ENCODE measurements at regions not wholly inside any gene's neighbourhood (a gene's known extent, or its start where the extent isn't known, plus 50 kb on each side); places are given as distances from the start of the nearest gene placed in this dataset.
A peak's percentile ranks its signal among the peaks of the same experiment; 100 is the strongest.
"Not testable (repeated sequence)": the region's sequence is repeated elsewhere in the genome, so short reads cannot be mapped to it uniquely, and the experiment has no call there.

DNA sequence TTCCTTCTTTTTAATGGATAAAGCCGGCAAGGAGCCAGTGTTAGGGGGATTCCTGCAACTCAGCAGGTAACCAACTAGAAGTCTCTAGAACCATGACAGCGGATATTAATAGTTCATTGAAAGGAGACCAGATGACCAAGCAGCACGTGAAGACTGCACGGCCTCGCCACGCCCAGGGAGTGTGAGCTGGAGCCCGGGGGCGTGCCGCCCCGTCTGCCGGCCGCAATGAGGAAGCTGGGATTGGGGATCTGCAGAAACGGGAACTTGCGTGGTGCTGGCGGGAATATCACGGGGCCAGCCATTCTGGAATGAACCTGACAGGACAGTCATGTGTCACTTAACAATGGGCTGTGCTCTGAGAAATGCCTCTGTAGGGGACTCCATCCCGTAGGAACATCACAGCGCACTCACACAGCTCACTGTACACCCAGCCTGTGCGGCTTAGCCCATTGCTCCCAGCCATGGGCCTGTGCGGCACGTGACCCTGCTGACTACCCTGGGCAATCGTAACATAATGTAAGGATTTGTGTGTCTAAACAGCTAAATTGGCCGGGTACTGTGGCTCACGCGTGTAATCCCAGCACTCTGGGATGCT is 4092.8 kb upstream of the TPTE start:
- not testable (repeated sequence) for ATAC-seq

- not testable (repeated sequence) for ATAC-seq
Measured at GRCh38 chr21:6429924-6430323, 4091.5 kb upstream of the TPTE start.

GRCh38 chr21:6433149-6433548 is 4088.2 kb upstream of the TPTE start:
- not testable (repeated sequence) for ATAC-seq

DNA sequence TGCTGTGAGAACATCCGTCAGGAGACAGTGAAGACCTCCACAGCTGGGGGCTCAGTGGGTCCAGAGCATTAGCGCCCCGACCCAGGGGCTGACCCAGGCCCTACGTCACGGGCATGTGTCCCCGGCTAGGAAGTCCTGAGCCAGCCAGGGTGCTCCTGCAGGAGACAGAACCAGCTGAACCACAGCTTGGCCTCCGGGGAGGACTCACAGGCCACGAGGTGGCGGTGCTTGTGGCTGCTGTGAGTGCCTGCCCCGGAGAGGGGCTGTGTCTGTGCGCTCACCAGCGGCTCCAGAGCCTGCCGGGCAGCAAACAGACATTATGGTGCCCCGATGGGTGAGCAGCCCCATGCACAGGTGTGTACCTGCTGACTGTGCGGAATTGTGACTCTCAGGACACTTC is 4085.2 kb upstream of the TPTE start:
- ATAC-seq, result not testable (repeated sequence)

DNA sequence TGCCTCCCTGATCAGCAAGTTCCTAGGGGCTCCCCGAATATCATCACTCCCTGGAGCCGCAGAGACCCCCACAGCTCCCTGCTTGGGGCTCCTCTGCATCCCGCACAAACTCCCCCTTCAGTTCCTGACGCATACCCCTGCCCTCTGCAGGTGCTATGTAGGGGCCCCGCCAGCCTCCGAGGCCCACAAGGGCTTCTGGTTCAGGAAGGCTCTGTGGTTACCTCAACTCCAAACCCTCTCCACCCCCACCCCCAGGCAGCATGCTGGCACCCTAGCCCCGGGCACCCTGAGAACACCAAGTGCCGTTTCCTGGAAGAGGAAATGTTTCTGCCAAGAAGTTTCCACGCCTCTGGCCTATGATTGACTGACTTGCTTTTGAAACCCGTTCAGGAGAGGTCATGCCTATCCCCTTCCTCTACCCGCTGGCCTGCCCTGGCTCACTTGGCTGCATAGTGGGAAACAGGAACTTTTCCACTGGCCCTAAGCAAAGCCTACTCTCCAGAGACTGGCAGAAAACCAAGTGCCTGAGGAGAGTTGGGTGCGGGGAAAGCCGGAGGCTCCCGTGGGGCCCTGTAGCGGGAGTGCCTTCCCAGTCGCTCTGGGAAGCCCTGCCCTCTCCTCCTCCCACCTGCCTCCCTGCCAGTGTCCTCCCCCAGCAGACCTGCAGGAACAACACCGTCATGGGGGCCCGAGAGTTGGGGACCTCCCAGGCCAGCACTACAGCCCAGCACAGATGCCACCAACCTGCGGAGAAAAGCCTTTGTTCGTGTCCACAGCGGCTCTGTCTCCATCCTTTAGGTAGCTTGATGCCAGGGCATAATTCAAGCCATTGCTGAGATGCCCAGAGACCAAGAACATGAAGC is 4084.2 kb upstream of the TPTE start:
- peak; percentile 95 for ATAC-seq

- ATAC-seq, result peak; percentile 76
Measured at GRCh38 chr21:6437834-6438187, 4083.6 kb upstream of the TPTE start.

DNA sequence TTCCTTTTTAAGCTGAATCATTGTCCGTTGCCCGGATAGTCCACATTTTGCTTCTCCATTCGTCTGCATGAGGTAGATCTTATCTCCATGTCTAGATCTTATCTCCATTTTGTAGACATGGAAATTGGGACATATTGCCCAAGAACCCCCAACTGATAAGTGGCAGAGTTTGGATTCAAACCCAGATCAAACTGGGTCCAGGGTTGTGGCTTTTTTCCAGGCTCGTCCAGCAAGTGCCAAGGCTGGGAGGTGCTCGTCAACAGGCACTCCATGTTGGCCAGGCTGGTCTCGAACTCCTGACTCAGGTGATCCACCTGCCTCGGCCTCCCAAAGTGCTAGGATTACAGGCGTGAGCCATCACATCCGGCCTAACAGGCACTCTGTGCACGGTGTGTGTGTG is 4082.3 kb upstream of the TPTE start:
- not testable (repeated sequence) for ATAC-seq

GRCh38 chr21:6454648-6455340 is 4066.6 kb upstream of the TPTE start:
- peak; percentile 46 for ATAC-seq

- ATAC-seq, result not testable (repeated sequence)
Measured at GRCh38 chr21:6456011-6456661, 4065.2 kb upstream of the TPTE start.

DNA sequence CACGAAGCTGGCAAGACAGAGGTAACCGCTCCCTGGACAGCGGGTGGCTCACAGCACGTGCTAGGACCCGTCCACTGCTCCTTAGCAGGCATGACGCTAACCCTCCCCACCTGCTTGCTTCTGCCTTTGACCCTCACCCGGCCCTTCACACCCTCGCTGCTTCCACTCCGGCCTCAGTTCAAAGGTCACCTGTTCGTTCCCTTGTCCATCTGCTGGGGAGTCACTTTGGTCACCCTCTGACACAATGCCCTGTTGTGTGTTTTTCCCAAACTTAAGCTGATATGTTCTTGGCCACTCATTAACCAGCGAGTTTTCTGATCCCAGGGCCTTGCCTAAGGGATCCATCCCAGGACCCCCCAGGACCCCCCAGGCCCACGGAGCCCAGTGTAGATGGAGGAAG is 4061.6 kb upstream of the TPTE start:
- ATAC-seq, result not testable (repeated sequence)

DNA sequence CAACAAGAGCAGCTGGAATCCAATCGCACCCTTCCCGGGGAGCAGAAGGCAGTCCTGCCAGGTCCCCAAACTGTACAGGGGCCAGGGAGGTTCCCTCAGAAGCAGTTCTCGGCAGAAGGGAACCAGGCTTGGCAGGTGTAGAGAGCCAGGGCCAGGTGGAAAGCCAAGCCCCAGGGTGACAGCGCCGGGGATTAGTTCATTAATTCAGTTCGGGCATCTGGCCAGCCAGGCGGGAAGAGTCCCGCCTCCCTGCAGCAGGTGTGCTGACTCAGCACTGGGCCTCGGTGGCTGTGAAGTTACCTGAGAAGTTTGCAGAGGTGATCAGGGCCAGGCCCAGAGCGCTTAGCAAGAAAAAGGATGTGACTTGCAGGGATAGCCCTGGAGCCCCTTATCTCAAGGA is 4060.0 kb upstream of the TPTE start:
- ATAC-seq, result peak; percentile 89

GRCh38 chr21:6464419-6464818 is 4057.0 kb upstream of the TPTE start:
- ATAC-seq, result not testable (repeated sequence)

DNA sequence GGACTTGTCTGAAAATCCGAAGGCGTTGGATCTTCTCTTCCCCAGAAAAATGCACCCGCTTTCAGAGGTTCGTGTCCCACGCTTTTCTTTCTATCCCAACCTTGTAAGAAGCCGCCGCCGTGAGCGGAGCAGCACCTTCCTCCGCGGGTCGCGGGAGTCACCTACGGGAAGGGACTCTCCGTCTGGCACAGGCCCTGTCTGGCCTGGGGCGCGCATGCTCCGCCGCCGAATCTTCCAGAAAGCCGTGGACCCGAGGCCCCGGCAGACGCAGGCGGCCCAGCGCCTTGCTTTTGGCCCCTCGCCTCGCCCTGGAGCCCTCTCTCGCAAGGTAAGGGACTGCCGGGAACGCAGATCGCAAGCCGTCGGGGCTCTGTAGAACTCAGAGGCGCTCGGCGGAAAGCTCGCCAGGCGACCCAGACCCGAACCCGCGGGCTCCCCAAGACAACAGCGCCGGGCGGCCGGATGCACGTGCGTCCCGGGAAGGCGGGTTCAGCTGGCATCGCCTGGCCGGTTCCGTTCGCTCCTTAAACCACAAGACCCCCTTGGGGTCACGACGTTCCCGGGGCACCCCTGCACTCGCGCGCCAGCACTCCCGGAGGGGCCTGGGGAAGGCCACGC is 4055.2 kb upstream of the TPTE start:
- ATAC-seq, result not testable (repeated sequence)

GRCh38 chr21:6466707-6467106 is 4054.7 kb upstream of the TPTE start:
- not testable (repeated sequence) for ATAC-seq

DNA sequence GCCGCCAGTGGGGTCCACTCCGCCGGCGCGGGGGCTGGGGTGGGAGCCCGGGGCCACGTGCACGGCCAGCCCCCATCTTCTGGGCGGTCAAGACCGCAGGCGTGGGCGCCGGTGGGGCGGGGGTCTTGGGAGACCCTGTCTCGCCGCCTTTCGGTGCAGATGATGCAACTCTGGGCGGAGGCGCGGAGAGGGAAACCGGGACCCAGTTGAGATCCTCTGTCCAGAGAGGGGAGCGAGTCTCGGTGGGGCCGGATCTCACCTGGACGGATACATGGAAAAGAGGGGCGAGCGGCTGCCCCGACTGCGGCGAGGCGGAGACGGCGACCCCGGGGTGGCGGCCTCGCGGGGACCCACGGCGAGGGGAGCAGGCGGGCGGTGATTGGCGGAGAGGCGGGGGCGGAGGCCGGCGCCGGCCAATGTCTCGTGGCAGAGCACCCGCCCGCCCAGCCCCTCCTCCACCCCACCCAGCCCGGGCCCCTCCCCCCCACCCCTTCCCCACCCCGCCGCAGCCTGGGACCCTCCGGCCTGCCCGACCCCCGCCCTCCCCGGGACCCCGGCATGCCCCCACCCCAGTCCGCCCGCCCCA is 4054.1 kb upstream of the TPTE start:
- not testable (repeated sequence) for ATAC-seq

GRCh38 chr21:6467907-6468306 is 4053.5 kb upstream of the TPTE start:
- ATAC-seq, result not testable (repeated sequence)

GRCh38 chr21:6468331-6468860 is 4053.0 kb upstream of the TPTE start:
- ATAC-seq, result not testable (repeated sequence)

DNA sequence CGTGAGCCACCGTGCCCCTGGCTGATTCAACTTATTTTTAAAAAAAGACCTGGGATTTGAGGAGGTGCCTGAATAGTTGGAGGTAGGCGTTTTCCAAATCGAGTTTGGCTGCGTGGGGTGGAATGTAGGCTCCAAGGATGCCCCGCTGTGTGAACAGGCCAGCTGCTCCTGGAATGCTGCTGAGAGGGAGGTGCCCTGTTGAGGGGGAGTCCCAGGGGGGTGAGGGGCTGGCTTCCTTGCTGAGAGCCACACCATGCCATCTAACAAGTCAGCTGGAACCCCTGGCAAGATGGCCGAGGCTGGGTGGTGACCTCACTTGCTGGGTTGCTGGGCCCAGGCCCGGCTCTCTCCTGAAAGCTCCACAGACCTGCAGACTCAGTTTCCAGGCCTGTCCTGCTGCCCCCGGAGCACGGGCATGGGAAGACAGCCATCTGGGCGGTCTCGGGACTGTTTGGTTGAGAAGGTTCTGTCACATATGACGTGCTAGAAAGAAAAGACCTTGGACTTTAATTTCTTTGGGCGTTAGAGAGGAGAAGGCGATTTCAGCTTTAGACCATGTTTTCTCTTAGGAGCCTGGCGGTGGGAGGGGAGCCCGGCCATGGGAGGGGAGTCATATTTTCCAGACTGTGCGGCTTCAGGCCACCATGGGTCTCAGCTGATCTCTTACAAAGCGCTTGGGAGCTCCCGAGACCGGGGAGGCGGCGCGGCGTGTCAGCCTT is 4047.0 kb upstream of the TPTE start:
- ATAC-seq, result not testable (repeated sequence)

GRCh38 chr21:6481116-6481515 is 4040.3 kb upstream of the TPTE start:
- ATAC-seq, result not testable (repeated sequence)

GRCh38 chr21:6482616-6483015 is 4038.8 kb upstream of the TPTE start:
- not testable (repeated sequence) for ATAC-seq

GRCh38 chr21:6483645-6484044 is 4037.7 kb upstream of the TPTE start:
- ATAC-seq, result not testable (repeated sequence)
